DOHH2 (cell line): ENCODE measurements at regions not wholly inside any gene's neighbourhood (a gene's known extent, or its start where the extent isn't known, plus 50 kb on each side); places are given as distances from the start of the nearest gene placed in this dataset.

Source experiments
- H3F3A ChIP-seq: fragments of 200-600 bp; sonication (generic), shearing (Covaris generic); 2 replicates; pipeline ENCODE4 v1.6.0; 2016; ENCODE audit warnings: antibody characterized with exemption, mild to moderate bottlenecking; ENCODE audit not compliant: control insufficient read depth, insufficient read depth
- H3K27ac ChIP-seq: fragments of 200-600 bp; sonication (generic); 2 replicates; pipeline ENCODE4 v1.5.1; 2014; ENCODE audit warnings: low read depth, mild to moderate bottlenecking, low read length, moderate library complexity
- H3K27me3 ChIP-seq: fragments of 200-600 bp; sonication (generic); 2 replicates; pipeline ENCODE4 v1.6.1; 2014; ENCODE audit warnings: mild to moderate bottlenecking, low read length, mixed read lengths; ENCODE audit not compliant: control insufficient read depth
- H3K36me3 ChIP-seq: fragments of 200-600 bp; sonication (generic); 2 replicates; pipeline ENCODE4 v1.6.1; 2014; ENCODE audit warnings: mild to moderate bottlenecking, low read length, moderate library complexity, mixed read lengths; ENCODE audit not compliant: control insufficient read depth
- H3K4me1 ChIP-seq: fragments of 200-600 bp; sonication (generic); 2 replicates; pipeline ENCODE4 v1.6.1; 2014; ENCODE audit warnings: mild to moderate bottlenecking, low read length, mixed read lengths; ENCODE audit not compliant: control insufficient read depth
- H3K4me2 ChIP-seq: fragments of 200-600 bp; sonication (generic); 2 replicates; pipeline ENCODE4 v1.6.0; 2014; ENCODE audit warnings: mild to moderate bottlenecking, low read length, moderate library complexity
- H3K4me3 ChIP-seq: fragments of 200-600 bp; sonication (generic); 2 replicates; pipeline ENCODE4 v1.5.1; 2014; ENCODE audit warnings: mild to moderate bottlenecking, low read length, mixed read lengths
- H3K79me2 ChIP-seq: fragments of 200-600 bp; sonication (generic); 2 replicates; pipeline ENCODE4 v1.6.1; 2014; ENCODE audit warnings: mild to moderate bottlenecking, low read length, mixed read lengths; ENCODE audit not compliant: control insufficient read depth
- H3K9me2 ChIP-seq: fragments of 200-600 bp; sonication (generic); replicated peaks from 2 replicates; pipeline ENCODE4 v1.6.1; 2014; ENCODE audit warnings: mild to moderate bottlenecking, low read length, mixed read lengths; ENCODE audit not compliant: control insufficient read depth
- H3K9me3 ChIP-seq: fragments of 200-600 bp; sonication (generic); 2 replicates; pipeline ENCODE4 v1.6.1; 2014; ENCODE audit warnings: antibody characterized with exemption, low read length, mixed read lengths; ENCODE audit not compliant: control insufficient read depth, insufficient read depth
- H4K20me1 ChIP-seq: fragments of 200-600 bp; sonication (generic); 2 replicates; pipeline ENCODE4 v1.6.0; 2014; ENCODE audit warnings: low read depth, mild to moderate bottlenecking, antibody characterized with exemption, low read length, moderate library complexity; ENCODE audit not compliant: control insufficient read depth, insufficient read depth
- CTCF ChIP-seq: fragments of 200-600 bp; sonication (generic); IDR thresholded peaks from one replicate; pipeline ENCODE4 v1.5.1; 2014; ENCODE audit warnings: antibody characterized with exemption, mild to moderate bottlenecking, low read depth, low read length; ENCODE audit not compliant: poor library complexity, severe bottlenecking
- EZH2phosphoT487 ChIP-seq: fragments of 200-600 bp; sonication (generic); IDR thresholded peaks from 2 replicates; pipeline ENCODE4 v1.6.1; 2017; ENCODE audit warnings: borderline replicate concordance, mild to moderate bottlenecking, antibody characterized with exemption, low read length, moderate library complexity, mixed read lengths

DNA sequence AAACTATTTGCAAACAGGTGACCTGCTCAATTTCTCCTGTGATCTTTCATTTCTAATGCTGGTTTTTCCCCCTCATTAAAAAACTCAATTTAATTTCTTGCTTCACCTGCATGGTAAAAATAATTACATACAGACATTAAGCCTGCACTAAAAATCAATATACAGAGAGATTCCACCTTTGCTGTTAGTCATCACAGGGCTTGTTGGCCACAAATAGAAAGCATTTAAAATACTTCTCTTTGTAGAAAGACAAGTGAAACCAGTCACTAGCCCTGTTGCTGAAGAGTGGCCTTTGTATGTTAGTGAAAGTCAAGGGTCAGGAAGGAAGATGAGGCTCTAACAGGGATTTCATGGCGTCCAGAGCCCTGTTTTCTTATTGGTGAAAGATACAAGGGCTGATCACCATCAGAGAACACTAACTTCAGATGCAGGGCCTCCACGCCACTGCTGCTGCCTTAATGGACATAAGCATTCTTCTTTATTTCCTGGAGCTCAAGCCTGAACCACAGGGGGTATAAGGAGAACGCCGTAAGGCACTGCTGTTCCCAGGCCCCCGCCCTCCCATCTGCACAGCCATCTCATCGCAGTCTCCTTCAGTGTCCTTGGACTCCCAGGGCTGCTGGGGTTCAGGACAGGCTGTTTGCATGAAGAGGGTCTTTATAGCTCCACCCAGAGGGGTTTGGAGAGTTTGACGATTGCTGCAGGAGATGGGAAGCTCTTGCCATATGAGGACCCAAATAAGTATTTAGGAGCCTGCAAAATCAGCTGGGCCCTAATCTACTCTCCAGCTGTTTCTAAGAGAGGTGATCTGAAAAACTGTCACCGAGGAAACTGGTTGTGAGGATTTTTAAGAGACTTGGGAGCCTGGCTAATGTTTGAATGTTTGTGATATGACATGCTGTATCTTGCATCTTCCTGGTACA is 117.3 kb upstream of the IRF2BP2 start:
- Histone ChIP-seq H3K9me3 (no peaks in the 10 kb centered on the region), H3K36me3 (no peaks in the 10 kb centered on the region), H3K4me3 (peak overlapping the region; percentile 64), H3F3A (peaks cover 21% of the 10 kb centered on the region), H4K20me1 (no peaks in the 10 kb centered on the region), H3K27me3 (no peaks in the 10 kb centered on the region), H3K27ac (peak overlapping the region; percentile 92), H3K4me2 (peak overlapping the region; percentile 85), H3K4me1 (peaks cover 67% of the 10 kb centered on the region), H3K9me2 (no peaks in the 10 kb centered on the region), H3K79me2 (no peaks in the 10 kb centered on the region)
- peak; percentile 18 for TF ChIP-seq CTCF
- no peak for TF ChIP-seq EZH2phosphoT487

- H3K27ac ChIP-seq, result peak overlapping the region; percentile 92
These were observed 116.5 kb upstream of the IRF2BP2 start for GRCh38 chr1:234726359-234726943.

DNA sequence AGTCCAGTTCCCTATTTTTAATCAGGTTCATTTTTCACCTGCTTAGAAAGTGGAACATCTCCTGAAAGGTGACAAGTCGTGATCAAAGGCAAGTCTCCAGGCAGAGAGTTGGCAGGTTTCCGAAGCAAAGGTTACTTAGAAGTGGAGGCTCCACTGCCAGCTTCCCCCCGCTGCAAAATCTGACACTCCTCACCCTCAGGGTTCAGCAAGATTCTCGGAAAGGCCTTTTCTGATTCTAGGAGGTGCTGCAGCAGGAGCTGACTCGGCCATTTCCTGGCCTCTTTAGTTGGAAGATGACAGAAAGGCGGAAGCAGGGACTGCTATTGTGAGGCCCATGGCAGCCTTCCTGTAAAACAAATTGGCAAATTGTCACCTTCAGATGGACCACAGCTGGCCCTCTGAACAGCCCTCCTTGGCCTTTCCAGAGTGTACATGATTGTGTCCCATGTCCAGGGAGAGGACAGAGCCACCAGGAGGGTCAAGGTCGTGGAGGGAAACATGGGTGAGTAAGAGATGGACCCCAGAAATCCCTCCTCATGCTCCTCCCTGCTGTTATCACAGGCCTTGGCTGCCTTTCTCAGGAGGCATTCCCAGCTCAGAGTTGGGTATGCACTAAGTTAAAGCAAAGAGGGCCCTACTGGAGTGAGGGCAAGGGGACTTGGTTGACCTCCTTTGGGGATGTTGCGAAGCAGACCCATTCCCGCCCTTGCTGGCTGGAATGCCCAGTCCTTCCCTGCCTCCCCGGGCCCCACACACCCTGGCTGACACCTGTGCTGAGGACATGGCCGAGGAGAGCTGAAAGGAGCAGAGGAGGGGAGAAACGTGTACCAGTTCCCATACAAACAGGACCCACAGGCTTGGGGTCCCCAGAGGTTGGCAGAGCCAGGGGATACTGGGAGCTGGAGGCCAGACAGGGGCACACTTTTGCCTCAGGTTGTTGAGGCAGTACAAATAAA is 115.5 kb upstream of the IRF2BP2 start:
- Histone ChIP-seq H3K9me2 (no peaks in the 10 kb centered on the region), H4K20me1 (no peaks in the 10 kb centered on the region), H3K27ac (peak overlapping the region; percentile 92), H3K4me3 (peak overlapping the region; percentile 64), H3K36me3 (no peaks in the 10 kb centered on the region), H3K4me2 (peak overlapping the region; percentile 85), H3K27me3 (no peaks in the 10 kb centered on the region), H3K79me2 (no peaks in the 10 kb centered on the region), H3F3A (peaks cover 21% of the 10 kb centered on the region), H3K4me1 (peaks cover 57% of the 10 kb centered on the region), H3K9me3 (no peaks in the 10 kb centered on the region)
- TF ChIP-seq CTCF (no peak), EZH2phosphoT487 (no peak)

More at GRCh38 chr1:234726359-234726943, 116.5 kb upstream of the IRF2BP2 start:
- no peaks in the 10 kb centered on the region for H3K9me3 ChIP-seq
- peak overlapping the region; percentile 64 for H3K4me3 ChIP-seq
- no peaks in the 10 kb centered on the region for H3K9me2 ChIP-seq
- H3K4me2 ChIP-seq, result peak overlapping the region; percentile 85
- H3K4me1 ChIP-seq, result peaks cover 67% of the 10 kb centered on the region
- TF ChIP-seq CTCF, result no peak
- no peak for TF ChIP-seq EZH2phosphoT487
- H3K27me3 ChIP-seq, result no peaks in the 10 kb centered on the region
- no peaks in the 10 kb centered on the region for H3K36me3 ChIP-seq
- H4K20me1 ChIP-seq, result no peaks in the 10 kb centered on the region
- no peaks in the 10 kb centered on the region for H3K79me2 ChIP-seq
- peaks cover 21% of the 10 kb centered on the region for H3F3A ChIP-seq
